ENCODE measurements at regions not wholly inside any gene's neighbourhood (a gene's known extent, or its start where the extent isn't known, plus 50 kb on each side); places are given as distances from the start of the nearest gene placed in this dataset.

- Histone ChIP-seq H3K27me3 (no peaks in the 10 kb centered on the region), H3K4me3 (no peak overlapping the region), H3K4me1 (no peaks in the 10 kb centered on the region), H3K27ac (no peak overlapping the region), H3K36me3 (no peaks in the 10 kb centered on the region), H3K9me3 (no peaks in the 10 kb centered on the region)
- TF ChIP-seq CTCF (IDR thresholded peaks at IDR 0.05) (no peak), POLR2A (IDR thresholded peaks at IDR 0.05) (no peak)
- intact Hi-C loops (cut with DNase I; ENCODE audit: low total_unique reads) = no loop called here
- DNase-seq = no peak
Observed at GRCh38 chr1:181391301-181391900, 91.9 kb upstream of the CACNA1E start.

- Histone ChIP-seq H3K36me3 (no peaks in the 10 kb centered on the region), H3K27ac (no peak overlapping the region), H3K9me3 (no peaks in the 10 kb centered on the region), H3K27me3 (no peaks in the 10 kb centered on the region), H3K4me1 (no peaks in the 10 kb centered on the region), H3K4me3 (no peak overlapping the region)
- TF ChIP-seq CTCF (IDR thresholded peaks at IDR 0.05) = no peak
- intact Hi-C loops (cut with DNase I; ENCODE audit: low total_unique reads) = no loop called here
- DNase-seq = no peak
Observed at GRCh38 chr1:181392133-181392532, 91.2 kb upstream of the CACNA1E start.

- Histone ChIP-seq H3K27ac (no peak overlapping the region), H3K4me3 (no peak overlapping the region), H3K4me1 (no peaks in the 10 kb centered on the region), H3K27me3 (no peaks in the 10 kb centered on the region), H3K36me3 (no peaks in the 10 kb centered on the region), H3K9me3 (no peaks in the 10 kb centered on the region)
- intact Hi-C loops (cut with DNase I; ENCODE audit: low total_unique reads) = no loop called here
- DNase-seq = no peak
- TF ChIP-seq CTCF (IDR thresholded peaks at IDR 0.05) (no peak), POLR2A (IDR thresholded peaks at IDR 0.05) (no peak)
Observed at GRCh38 chr1:181392613-181393220, 90.6 kb upstream of the CACNA1E start.

GRCh38 chr1:181394766-181395165, 88.6 kb upstream of the CACNA1E start:
- Histone ChIP-seq H3K36me3 (no peaks in the 10 kb centered on the region), H3K9me3 (no peaks in the 10 kb centered on the region), H3K27me3 (no peaks in the 10 kb centered on the region), H3K4me3 (no peak overlapping the region), H3K4me1 (no peaks in the 10 kb centered on the region), H3K27ac (no peak overlapping the region)
- TF ChIP-seq CTCF (IDR thresholded peaks at IDR 0.05) (no peak), POLR2A (IDR thresholded peaks at IDR 0.05) (no peak)
- intact Hi-C loops (cut with DNase I; ENCODE audit: low total_unique reads) = no loop called here
- no peak for DNase-seq

- intact Hi-C loops (cut with DNase I; ENCODE audit: low total_unique reads) = no loop called here
- H3K27me3 ChIP-seq = no peaks in the 10 kb centered on the region
Observed at GRCh38 chr1:181396171-181396670, 87.1 kb upstream of the CACNA1E start.

More at GRCh38 chr1:181396171-181396670, 87.1 kb upstream of the CACNA1E start:
- Histone ChIP-seq H3K9me3 (no peaks in the 10 kb centered on the region), H3K27ac (no peak overlapping the region), H3K4me1 (no peaks in the 10 kb centered on the region), H3K36me3 (no peaks in the 10 kb centered on the region), H3K4me3 (no peak overlapping the region)
- DNase-seq = no peak
- no peak for TF ChIP-seq POLR2A (IDR thresholded peaks at IDR 0.05)
- no peak for TF ChIP-seq CTCF (IDR thresholded peaks at IDR 0.05)
